ENCODE measurements at regions not wholly inside any gene's neighbourhood (a gene's known extent, or its start where the extent isn't known, plus 50 kb on each side); places are given as distances from the start of the nearest gene placed in this dataset.

GRCh38 chr6:80433673-80434025 lies 327.2 kb downstream of the BCKDHB start:
- TF ChIP-seq CTCF (IDR thresholded peaks at IDR 0.05; ENCODE audit: low read depth, low read length, poor library complexity, severe bottlenecking) (no peak), EZH2phosphoT487 (IDR thresholded peaks at IDR 0.05; ENCODE audit: borderline replicate concordance, low read length) (no peak)

Data from DOHH2 (cell line).